HFFc6 (cell line): ENCODE measurements at regions not wholly inside any gene's neighbourhood (a gene's known extent, or its start where the extent isn't known, plus 50 kb on each side); places are given as distances from the start of the nearest gene placed in this dataset.

Experiments used
- DNase-seq: peaks from one replicate; pipeline ENCODE4 v3.0.0-alpha.2; 2018
- H3K27ac Mint-ChIP-seq: 2 replicates; pipeline ENCODE4 v1.8.0; 2020; ENCODE audit warnings: mild to moderate bottlenecking, mixed read lengths
- H3K27me3 Mint-ChIP-seq: 2 replicates; pipeline ENCODE4 v1.8.0; 2021; ENCODE audit warnings: mild to moderate bottlenecking, moderate library complexity, mixed read lengths; ENCODE audit not compliant: insufficient read depth
- H3K36me3 Mint-ChIP-seq: 2 replicates; pipeline ENCODE4 v1.8.0; 2021; ENCODE audit warnings: low read depth, mixed read lengths
- H3K4me1 Mint-ChIP-seq: 2 replicates; pipeline ENCODE4 v1.8.0; 2020; ENCODE audit warnings: low read depth, mixed read lengths
- H3K4me3 Mint-ChIP-seq: 2 replicates; pipeline ENCODE4 v1.8.0; 2020; ENCODE audit warnings: mild to moderate bottlenecking, moderate library complexity, mixed read lengths
- H3K9me3 Mint-ChIP-seq: 2 replicates; pipeline ENCODE4 v1.8.0; 2020; ENCODE audit warnings: mild to moderate bottlenecking, mixed read lengths
- CTCF ChIP-seq: fragments of 200-600 bp; sonication (generic); IDR thresholded peaks from 2 replicates; pipeline ENCODE4 v1.5.0; 2021; ENCODE audit warnings: antibody characterized with exemption, mild to moderate bottlenecking

GRCh38 chr10:89915968-89916367, 214.6 kb downstream of the KIF20B start:
- Mint-ChIP-seq H3K27ac (no peak overlapping the region), H3K36me3 (no peaks in the 10 kb centered on the region), H3K27me3 (no peaks in the 10 kb centered on the region; the same call in 1 of the 2 replicates), H3K4me1 (no peaks in the 10 kb centered on the region), H3K4me3 (no peak overlapping the region), H3K9me3 (peaks cover 4% of the 10 kb centered on the region; the same call in 1 of the 2 replicates)
- no peak for DNase-seq
- TF ChIP-seq CTCF: no peak

GRCh38 chr10:89916468-89917215, 215.3 kb downstream of the KIF20B start:
- H3K9me3 Mint-ChIP-seq: peaks cover 4% of the 10 kb centered on the region; the same call in 1 of the 2 replicates
- no peak overlapping the region for H3K4me3 Mint-ChIP-seq
- peak; percentile 8 for DNase-seq
- H3K36me3 Mint-ChIP-seq: no peaks in the 10 kb centered on the region
- H3K27me3 Mint-ChIP-seq: no peaks in the 10 kb centered on the region; the same call in 1 of the 2 replicates
- no peak for TF ChIP-seq CTCF
- no peak overlapping the region for H3K27ac Mint-ChIP-seq
- no peaks in the 10 kb centered on the region; the same call in 1 of the 2 replicates for H3K4me1 Mint-ChIP-seq

GRCh38 chr10:89921403-89921802, 220.0 kb downstream of the KIF20B start:
- no peak overlapping the region for H3K27ac Mint-ChIP-seq
- TF ChIP-seq CTCF: no peak
- H3K4me3 Mint-ChIP-seq: no peak overlapping the region
- peaks cover 4% of the 10 kb centered on the region; the same call in 1 of the 2 replicates for H3K9me3 Mint-ChIP-seq
- H3K36me3 Mint-ChIP-seq: no peaks in the 10 kb centered on the region
- DNase-seq: no peak
- no peaks in the 10 kb centered on the region; the same call in 1 of the 2 replicates for H3K4me1 Mint-ChIP-seq
- H3K27me3 Mint-ChIP-seq: no peaks in the 10 kb centered on the region

GRCh38 chr10:89923661-89924060, 222.3 kb downstream of the KIF20B start:
- Mint-ChIP-seq H3K9me3 (no peaks in the 10 kb centered on the region), H3K36me3 (no peaks in the 10 kb centered on the region), H3K4me3 (no peak overlapping the region), H3K4me1 (no peaks in the 10 kb centered on the region; the same call in 1 of the 2 replicates), H3K27me3 (no peaks in the 10 kb centered on the region), H3K27ac (no peak overlapping the region)
- TF ChIP-seq CTCF: no peak
- DNase-seq: no peak

GRCh38 chr10:89924261-89924660, 222.9 kb downstream of the KIF20B start:
- Mint-ChIP-seq H3K4me1 (no peaks in the 10 kb centered on the region; the same call in 1 of the 2 replicates), H3K4me3 (no peak overlapping the region), H3K27me3 (no peaks in the 10 kb centered on the region), H3K36me3 (no peaks in the 10 kb centered on the region), H3K27ac (no peak overlapping the region), H3K9me3 (no peaks in the 10 kb centered on the region)
- TF ChIP-seq CTCF: no peak
- DNase-seq: no peak
